Breast epithelium (tissue), 4 donors: ENCODE measurements at regions not wholly inside any gene's neighbourhood (a gene's known extent, or its start where the extent isn't known, plus 50 kb on each side); places are given as distances from the start of the nearest gene placed in this dataset.
A peak's percentile ranks its signal among the peaks of the same experiment; 100 is the strongest.

Experiments used
- DNase-seq, 2 donors: peaks; one replicate each; pipeline ENCODE4 v3.0.0-alpha.2; 2019; ENCODE audit warnings: low spot score in 2 of 2
- H3K27ac ChIP-seq, 2 donors: fragments of 200-600 bp; sonication (generic) in 1 of 2; one replicate each; pipeline ENCODE4 v1.5.1; 2016 to 2019; ENCODE audit warnings: mild to moderate bottlenecking in 1 of 2
- H3K27me3 ChIP-seq, 2 donors: fragments of 200-600 bp; sonication (generic) in 1 of 2; one replicate each; pipeline versions ENCODE4 v1.5.1 to v1.6.0; 2017 to 2019; ENCODE audit warnings: control low read depth in 1 of 2, mild to moderate bottlenecking in 1 of 2
- H3K36me3 ChIP-seq: fragments of 200-600 bp; one replicate; pipeline ENCODE4 v1.5.1; 2019
- H3K4me1 ChIP-seq, 2 donors: fragments of 200-600 bp; sonication (generic); one replicate each; pipeline ENCODE4 v1.5.1; 2016 to 2019; ENCODE audit warnings: control low read depth in 1 of 2
- H3K4me3 ChIP-seq, 3 donors: fragments of 200-600 bp; sonication (generic); 1 replicate in 2 of 3; 2 replicates in 1 of 3; pipeline ENCODE4 v1.5.1; 2016 to 2019; ENCODE audit warnings: mild to moderate bottlenecking in 3 of 3, moderate library complexity in 2 of 3
- H3K9me3 ChIP-seq, 2 donors: fragments of 200-600 bp; sonication (generic) in 1 of 2; one replicate each; pipeline ENCODE4 v1.5.1; 2016 to 2019; ENCODE audit warnings: control low read depth in 1 of 2
- POLR2A ChIP-seq: fragments of 450-650 bp; IDR thresholded peaks from one replicate; pipeline ENCODE4 v1.6.1; 2016; ENCODE audit warnings: antibody characterized with exemption, mild to moderate bottlenecking, moderate library complexity
- POLR2AphosphoS5 ChIP-seq, 3 donors: sonication (generic); formaldehyde crosslinking; IDR thresholded peaks; one replicate each; pipeline ENCODE4 v1.6.1; 2017; ENCODE audit warnings: antibody characterized with exemption in 3 of 3
- intact Hi-C: fragments of 100-400 bp; cut with DNase I; formaldehyde crosslinking; loops from one replicate; pipeline ENCODE4 v1.15.1; 2023; ENCODE audit warnings: low total_unique reads
- TF ChIP-seq, protein P1 (sequence below), 3 donors: fragments of 450-650 bp; IDR thresholded peaks; one replicate each; pipeline ENCODE4 v1.5.1; 2016 to 2017; ENCODE audit warnings: antibody characterized with exemption in 3 of 3, mild to moderate bottlenecking in 3 of 3, moderate library complexity in 3 of 3

GRCh38 chr14:71359823-71360222 is 452.6 kb downstream of the PCNX1 start:
- no peak overlapping the region for H3K27ac ChIP-seq
- H3K9me3 ChIP-seq, result no peaks in the 10 kb centered on the region
- TF ChIP-seq POLR2A, result no peak
- TF ChIP-seq, protein P1, sequence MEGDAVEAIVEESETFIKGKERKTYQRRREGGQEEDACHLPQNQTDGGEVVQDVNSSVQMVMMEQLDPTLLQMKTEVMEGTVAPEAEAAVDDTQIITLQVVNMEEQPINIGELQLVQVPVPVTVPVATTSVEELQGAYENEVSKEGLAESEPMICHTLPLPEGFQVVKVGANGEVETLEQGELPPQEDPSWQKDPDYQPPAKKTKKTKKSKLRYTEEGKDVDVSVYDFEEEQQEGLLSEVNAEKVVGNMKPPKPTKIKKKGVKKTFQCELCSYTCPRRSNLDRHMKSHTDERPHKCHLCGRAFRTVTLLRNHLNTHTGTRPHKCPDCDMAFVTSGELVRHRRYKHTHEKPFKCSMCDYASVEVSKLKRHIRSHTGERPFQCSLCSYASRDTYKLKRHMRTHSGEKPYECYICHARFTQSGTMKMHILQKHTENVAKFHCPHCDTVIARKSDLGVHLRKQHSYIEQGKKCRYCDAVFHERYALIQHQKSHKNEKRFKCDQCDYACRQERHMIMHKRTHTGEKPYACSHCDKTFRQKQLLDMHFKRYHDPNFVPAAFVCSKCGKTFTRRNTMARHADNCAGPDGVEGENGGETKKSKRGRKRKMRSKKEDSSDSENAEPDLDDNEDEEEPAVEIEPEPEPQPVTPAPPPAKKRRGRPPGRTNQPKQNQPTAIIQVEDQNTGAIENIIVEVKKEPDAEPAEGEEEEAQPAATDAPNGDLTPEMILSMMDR (IDR thresholded peaks at IDR 0.05), result no peak
- no peak for TF ChIP-seq POLR2AphosphoS5 (IDR thresholded peaks at IDR 0.05)
- H3K27me3 ChIP-seq, result no peaks in the 10 kb centered on the region
- DNase-seq, result no peak
- no peaks in the 10 kb centered on the region for H3K4me1 ChIP-seq
- intact Hi-C loops, result no loop called here
- no peaks in the 10 kb centered on the region for H3K36me3 ChIP-seq
- H3K4me3 ChIP-seq, result no peak overlapping the region

DNA sequence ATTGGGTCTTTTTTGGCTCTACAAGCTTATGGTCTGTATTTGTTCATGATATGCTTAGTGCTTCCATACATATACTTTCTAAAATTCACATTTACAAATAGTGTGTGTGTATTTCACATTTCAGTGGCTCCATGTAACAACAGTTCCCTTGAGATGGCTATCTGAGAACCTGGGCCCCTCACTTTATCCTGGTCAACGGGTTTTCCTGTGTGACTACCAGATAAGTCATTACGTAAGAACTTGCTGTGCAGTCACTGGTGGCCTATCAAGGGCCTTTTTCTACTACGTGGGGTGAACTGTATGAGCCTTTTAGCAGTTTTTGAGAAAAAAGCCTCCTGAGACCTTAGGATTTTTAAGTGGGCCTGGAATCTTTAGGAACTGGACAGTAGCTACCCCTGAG is 454.1 kb downstream of the PCNX1 start:
- TF ChIP-seq POLR2A, result no peak
- no peaks in the 10 kb centered on the region for H3K9me3 ChIP-seq
- H3K27ac ChIP-seq, result no peak overlapping the region
- H3K4me1 ChIP-seq, result no peaks in the 10 kb centered on the region
- no peak overlapping the region for H3K4me3 ChIP-seq
- intact Hi-C loops, result no loop called here
- DNase-seq, result no peak
- no peaks in the 10 kb centered on the region for H3K36me3 ChIP-seq
- H3K27me3 ChIP-seq, result no peaks in the 10 kb centered on the region

- no peak for DNase-seq
- no peak for TF ChIP-seq POLR2AphosphoS5 (IDR thresholded peaks at IDR 0.05)
- no peak for TF ChIP-seq POLR2A
- TF ChIP-seq, protein P1 (IDR thresholded peaks at IDR 0.05), result no peak
- H3K36me3 ChIP-seq, result no peaks in the 10 kb centered on the region
- no peaks in the 10 kb centered on the region for H3K4me1 ChIP-seq
- H3K4me3 ChIP-seq, result no peak overlapping the region
- H3K27ac ChIP-seq, result no peak overlapping the region
- intact Hi-C loops, result no loop called here
- H3K27me3 ChIP-seq, result no peaks in the 10 kb centered on the region
- H3K9me3 ChIP-seq, result no peaks in the 10 kb centered on the region
These were observed 454.6 kb downstream of the PCNX1 start for GRCh38 chr14:71361874-71362273.

- TF ChIP-seq POLR2AphosphoS5 (IDR thresholded peaks at IDR 0.05), result no peak
- TF ChIP-seq, protein P1 (IDR thresholded peaks at IDR 0.05), result no peak
- TF ChIP-seq POLR2A, result no peak
- intact Hi-C loops, result no loop called here
- Histone ChIP-seq H3K27ac (no peak overlapping the region), H3K4me3 (no peak overlapping the region), H3K36me3 (no peaks in the 10 kb centered on the region), H3K9me3 (no peaks in the 10 kb centered on the region), H3K27me3 (no peaks in the 10 kb centered on the region), H3K4me1 (no peaks in the 10 kb centered on the region)
- no peak for DNase-seq
These were observed 455.0 kb downstream of the PCNX1 start for GRCh38 chr14:71362282-71362681.

DNA sequence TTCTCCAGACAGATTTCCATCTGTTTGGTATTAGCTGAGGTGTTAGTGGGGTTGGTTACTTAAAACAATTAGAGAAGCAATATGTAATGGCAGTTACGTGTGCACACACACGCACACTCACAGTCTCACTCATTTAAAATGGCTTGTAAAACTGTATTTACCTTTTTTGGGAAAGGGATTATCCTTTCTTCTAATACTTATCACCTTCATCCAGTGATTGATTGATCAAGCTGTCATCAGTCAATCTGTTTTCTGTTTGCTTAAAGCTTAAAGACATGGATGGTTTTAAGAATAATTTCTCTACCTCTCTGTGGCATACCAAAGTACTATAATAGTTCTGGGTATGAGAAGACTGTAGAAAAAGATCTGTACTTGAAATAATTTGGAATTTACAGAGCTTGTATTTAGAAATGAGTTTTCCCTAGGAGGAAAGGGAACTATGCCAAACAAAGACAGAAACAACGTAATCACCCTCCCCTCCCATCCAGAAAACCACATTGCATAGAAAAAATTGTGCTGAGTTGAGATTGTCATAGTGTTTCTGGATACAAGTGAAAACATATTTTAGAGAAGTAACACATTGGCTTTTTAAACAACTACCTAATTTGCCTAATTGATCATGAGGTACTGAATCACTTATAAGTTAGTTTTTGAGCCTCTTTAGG is 455.8 kb downstream of the PCNX1 start:
- intact Hi-C loops, result no loop called here
- Histone ChIP-seq H3K27me3 (no peaks in the 10 kb centered on the region), H3K36me3 (no peaks in the 10 kb centered on the region), H3K4me3 (no peak overlapping the region), H3K9me3 (no peaks in the 10 kb centered on the region), H3K27ac (peak overlapping the region; percentile 61 to 75), H3K4me1 (no peaks in the 10 kb centered on the region)
- no peak for DNase-seq
- TF ChIP-seq POLR2AphosphoS5 (IDR thresholded peaks at IDR 0.05), result no peak
- TF ChIP-seq, protein P1 (IDR thresholded peaks at IDR 0.05), result no peak
